Right ventricle myocardium inferior (tissue), 1 donor: ENCODE measurements at regions not wholly inside any gene's neighbourhood (a gene's known extent, or its start where the extent isn't known, plus 50 kb on each side); places are given as distances from the start of the nearest gene placed in this dataset.

ENCODE experiments used
- ATAC-seq: fragments of 200-7000 bp; cut with Tn5 transposase; one replicate; pipeline ENCODE4 v1.9.1; 2020; ENCODE audit warnings: mild to moderate bottlenecking, moderate library complexity
- DNase-seq: peaks from one replicate; pipeline ENCODE4 v3.0.0; 2021; ENCODE audit errors: missing footprints
- intact Hi-C: fragments of 100-400 bp; cut with DNase I; formaldehyde crosslinking; loops from one replicate; pipeline ENCODE4 v1.11.0; 2022
- donor health status: DM: no; HTN: yes; CAD: no; lungs with severe emphysema.

DNA sequence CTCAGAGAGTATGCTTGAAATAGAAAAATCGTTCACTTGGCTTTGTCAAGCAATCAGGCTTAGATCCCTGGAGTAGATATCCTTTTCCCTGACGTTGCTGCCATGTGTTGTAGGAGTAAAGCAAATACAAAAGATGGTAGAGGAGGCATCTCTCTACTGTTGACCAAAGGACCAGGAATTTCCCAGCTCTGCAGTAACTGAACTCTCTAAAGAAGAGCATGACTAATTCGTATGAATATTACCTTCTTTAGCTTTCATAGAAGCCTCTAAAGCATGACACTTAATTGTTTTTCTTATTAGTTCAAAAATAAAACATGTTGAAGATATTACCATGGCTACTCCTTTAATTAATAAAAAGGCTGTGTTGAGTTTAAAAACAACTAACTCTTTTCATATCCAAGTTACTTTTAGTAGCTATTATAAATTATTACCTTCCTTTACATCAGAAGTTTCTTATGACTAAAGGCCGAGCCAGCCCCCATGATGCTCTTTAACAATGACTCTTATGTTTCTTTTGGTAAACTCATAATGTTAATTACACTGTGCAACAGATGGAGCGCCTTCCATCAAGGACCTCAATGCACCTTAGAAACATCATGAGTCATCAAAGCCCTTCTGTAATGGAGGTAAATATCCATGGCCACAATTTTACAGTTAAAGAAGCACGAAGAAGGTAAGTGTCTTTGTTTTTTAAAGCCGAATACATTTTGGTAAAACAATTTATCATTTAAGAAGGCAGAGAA, 352.4 kb downstream of the KLF5 start:
- no peak for ATAC-seq
- intact Hi-C loops = no loop called here
- DNase-seq = no peak

DNA sequence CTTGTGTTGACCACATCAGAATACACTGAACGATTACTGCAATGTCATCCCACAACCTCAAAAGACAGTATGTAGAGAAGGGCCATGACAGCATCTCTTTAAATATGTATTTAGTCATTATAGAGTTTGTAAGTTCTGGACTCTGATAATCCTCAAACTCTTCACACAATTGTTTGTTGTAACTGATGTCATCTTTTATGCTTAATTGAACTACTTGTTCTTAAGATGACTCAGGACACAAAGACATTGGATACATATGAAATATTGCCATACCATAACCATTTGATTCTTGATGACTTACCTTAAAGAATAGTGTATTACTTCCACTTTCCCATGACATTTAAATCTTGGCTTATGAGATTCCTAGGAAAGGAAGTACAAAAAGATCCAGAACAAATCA, 347.6 kb downstream of the KLF5 start:
- intact Hi-C loops = no loop called here
- ATAC-seq = no peak
- DNase-seq = no peak

GRCh38 chr13:73404581-73404980, 345.8 kb downstream of the KLF5 start:
- no peak for ATAC-seq
- intact Hi-C loops = no loop called here
- DNase-seq = no peak

DNA sequence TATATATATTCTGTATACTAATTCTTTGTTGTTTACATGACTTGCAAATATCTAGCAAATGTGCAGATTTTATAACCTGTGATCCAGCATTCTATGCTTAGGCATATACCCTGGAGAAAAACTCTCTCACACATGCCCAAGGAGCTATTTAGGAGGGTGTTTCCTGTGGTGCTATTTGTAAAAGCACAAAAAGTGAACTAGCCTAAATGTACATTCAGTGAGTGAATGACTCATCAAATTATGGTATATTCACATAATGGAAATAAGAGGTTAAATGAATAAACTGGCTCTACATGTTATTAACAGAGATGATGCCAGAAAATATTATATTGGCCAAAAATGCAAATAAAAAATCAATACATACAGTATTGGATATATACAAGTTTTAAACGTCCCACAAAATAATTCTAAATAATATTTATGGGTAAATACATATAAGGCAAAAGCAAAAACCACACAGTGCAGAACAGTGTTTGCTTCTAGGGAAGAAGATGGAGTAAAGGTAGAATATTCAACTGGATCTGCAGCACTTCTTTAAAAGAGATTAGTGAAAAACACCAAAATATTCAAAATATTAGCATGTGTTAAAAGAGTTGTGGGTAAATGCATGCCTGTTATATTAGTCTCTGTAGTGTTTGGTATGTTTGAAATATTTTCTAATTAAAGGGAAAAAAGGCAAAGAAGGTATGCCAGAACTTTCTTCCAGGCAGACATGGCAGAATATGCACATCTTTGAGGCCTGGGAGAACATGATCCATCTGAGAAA, 344.7 kb downstream of the KLF5 start:
- DNase-seq (no peak), ATAC-seq (no peak)

DNA sequence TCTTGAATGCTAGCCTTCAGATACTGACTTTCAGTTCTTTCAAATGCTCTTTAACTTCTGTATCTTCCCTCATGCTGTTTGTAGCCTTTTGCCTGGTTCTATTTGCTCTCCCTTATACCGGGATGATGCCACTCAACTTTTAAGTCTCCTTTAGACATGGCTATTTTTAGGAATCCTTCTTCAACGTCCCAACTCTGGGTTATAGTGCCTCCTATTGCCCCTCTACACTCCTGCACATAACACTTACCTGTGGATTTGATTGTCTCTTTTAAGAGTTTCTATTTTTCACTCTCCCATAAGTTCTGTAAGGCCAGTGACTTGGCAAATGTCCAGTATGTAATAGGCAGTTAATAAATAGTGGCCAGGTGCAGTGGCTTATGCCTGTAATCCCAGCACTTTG, 343.0 kb downstream of the KLF5 start:
- no peak for ATAC-seq
- intact Hi-C loops = no loop called here

More for the DNA sequence above, 344.7 kb downstream of the KLF5 start:
- intact Hi-C loops = no loop called here

DNA sequence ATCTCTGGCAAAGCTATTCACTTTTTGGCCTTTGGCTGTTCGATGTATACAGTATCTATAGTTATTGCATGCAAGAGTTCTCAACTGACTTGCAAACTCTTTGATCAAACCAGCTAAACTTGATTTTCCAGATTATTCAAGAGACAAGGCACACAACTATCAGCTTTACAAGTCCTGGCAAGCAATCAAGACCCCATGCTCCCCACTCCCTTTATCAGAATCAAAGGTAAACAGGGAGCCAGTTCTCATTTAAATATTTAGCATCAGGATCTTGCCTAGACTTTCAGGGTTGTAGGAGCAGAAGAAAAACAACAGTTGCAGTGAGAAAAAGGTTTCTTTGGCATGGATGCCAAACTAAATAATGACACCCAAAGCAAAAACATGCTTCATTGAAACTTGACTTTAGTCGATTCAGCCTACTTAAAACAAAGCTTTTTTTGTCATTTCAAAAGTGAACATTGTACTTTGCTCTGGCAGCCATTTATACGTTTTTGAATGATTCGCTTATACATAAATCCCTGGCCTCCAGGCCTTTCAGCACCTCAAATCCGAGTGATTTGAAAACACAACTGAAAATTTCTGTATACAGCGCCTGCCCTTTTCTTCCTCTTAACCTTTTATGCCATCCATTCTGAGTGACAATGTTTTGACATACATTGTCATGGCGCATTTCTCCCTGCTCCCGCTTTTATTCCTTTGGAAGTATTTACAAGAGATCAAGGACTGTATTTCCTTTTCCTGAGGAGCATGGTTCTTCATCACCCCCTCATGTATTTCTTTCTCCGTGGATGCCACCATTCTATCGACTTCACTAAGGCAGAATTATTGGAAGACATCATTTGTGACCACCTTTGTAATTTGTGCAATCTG, 340.8 kb downstream of the KLF5 start:
- ATAC-seq = no peak
- no peak for DNase-seq
- intact Hi-C loops = no loop called here

More for the DNA sequence above, 343.0 kb downstream of the KLF5 start:
- no peak for DNase-seq

DNA sequence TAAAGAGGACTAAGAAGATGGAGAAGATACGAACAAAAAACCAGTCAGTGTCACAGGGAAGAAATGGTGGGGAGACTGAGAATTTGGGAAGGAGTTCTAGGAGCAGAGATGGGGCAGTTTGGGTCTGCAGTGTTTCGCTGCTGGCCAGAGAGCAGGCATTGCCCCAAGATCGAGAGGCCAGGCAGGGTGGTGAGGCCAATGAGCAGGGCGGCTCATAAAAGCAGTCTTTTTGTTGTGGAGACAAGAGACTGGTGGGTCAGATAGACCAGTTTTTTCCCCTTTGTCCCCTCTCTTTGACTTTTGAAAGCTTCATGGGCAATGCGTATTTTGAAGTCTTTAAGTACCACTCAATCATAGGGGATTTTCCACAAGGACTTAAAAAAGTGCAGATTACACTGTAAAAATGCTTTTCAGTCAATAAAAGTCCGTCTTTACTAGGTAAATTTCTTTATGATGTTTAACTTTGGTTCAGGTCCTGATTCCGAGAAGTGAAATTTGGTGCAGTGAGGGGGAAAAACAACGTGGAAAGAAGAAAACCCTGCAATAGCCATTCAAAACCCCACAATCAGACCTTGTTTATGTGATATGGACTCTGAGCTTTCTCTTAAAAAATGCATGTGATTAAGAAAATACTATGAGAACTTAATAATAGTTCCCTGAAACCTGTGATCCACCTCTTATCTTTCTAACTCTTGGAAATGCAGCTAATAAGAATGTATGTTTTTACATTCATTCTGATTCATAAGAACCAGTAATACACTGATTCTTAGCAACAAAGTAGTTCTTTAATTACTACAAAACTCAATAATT, 338.9 kb downstream of the KLF5 start:
- ATAC-seq = no peak
- intact Hi-C loops = no loop called here

DNA sequence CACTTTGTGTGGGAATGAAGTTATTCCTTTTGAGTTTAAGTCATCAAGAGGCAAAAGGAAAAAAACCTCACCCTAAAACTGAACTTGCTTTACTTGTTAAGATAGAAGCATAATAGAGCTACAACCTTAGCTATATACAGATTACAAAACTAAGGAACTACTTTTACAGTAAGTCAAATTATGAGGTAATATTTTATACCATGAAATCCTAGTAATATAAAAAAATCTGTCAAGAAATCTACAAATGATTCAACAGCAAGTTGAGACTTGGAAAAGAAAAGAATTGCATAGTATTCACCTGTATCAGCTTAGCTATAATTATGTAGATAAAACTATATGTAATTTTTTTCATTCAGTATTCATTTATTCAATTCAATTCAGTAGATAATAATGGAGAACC, 335.3 kb downstream of the KLF5 start:
- no peak for ATAC-seq
- no peak for DNase-seq
- intact Hi-C loops = no loop called here

More for the DNA sequence above, 338.9 kb downstream of the KLF5 start:
- DNase-seq = no peak

- no peak for DNase-seq
- intact Hi-C loops = no loop called here
- no peak for ATAC-seq
Measured at GRCh38 chr13:73390100-73390499, 331.3 kb downstream of the KLF5 start.

GRCh38 chr13:73388586-73388985, 329.8 kb downstream of the KLF5 start:
- intact Hi-C loops = no loop called here
- no peak for ATAC-seq
- DNase-seq = no peak

- ATAC-seq = no peak
- peak; percentile 45 for DNase-seq
- intact Hi-C loops = no loop called here
Measured at GRCh38 chr13:73387318-73387717, 328.5 kb downstream of the KLF5 start.

GRCh38 chr13:73385848-73386247, 327.0 kb downstream of the KLF5 start:
- DNase-seq = no peak
- intact Hi-C loops = no loop called here
- no peak for ATAC-seq

- intact Hi-C loops = no loop called here
- DNase-seq = no peak
- ATAC-seq = no peak
Measured at GRCh38 chr13:73372666-73373627, 314.1 kb downstream of the KLF5 start.

DNA sequence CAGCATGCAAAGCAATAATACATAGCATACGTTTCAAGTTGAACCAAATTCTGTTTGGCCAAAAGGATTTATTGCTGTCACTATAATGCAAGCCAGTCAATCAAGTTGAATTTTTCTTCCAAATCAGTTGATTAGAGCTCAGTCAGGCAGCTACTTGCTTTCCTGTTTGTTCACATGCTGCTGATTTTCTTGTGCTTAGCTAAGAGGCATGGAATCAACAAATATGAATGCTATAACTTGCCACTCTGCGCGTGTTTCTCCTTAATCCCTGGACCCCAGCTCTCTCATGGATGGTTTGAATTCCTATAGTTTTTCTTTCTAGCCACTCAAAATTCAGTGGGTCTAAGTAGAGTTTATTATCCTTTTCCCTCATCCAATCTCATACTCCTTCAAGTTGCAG, 311.3 kb downstream of the KLF5 start:
- no peak for DNase-seq
- intact Hi-C loops = no loop called here
- no peak for ATAC-seq

- DNase-seq = no peak
- intact Hi-C loops = no loop called here
Measured at GRCh38 chr13:73369095-73369494, 310.3 kb downstream of the KLF5 start.

DNA sequence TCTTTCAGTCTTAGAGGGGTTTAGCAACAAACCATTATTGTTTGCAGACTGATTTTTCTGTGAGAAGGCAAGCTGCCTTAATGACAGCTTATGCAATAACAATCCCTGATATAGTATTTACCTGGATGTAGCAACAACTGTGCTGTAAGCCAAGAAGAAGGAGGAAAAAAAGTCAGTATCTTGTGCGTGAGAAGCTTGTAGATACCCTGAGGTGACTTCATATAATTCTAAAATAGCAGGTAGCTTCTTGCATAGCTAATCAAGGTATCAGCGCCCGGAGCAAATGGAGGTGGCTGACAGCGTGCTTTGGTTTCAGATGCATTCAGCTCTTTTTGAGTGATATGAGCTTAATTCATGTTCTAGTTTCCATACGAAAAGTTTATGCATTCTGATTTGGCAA, 309.8 kb downstream of the KLF5 start:
- intact Hi-C loops = no loop called here
- no peak for DNase-seq
- no peak for ATAC-seq

More at GRCh38 chr13:73369095-73369494, 310.3 kb downstream of the KLF5 start:
- no peak for ATAC-seq

DNA sequence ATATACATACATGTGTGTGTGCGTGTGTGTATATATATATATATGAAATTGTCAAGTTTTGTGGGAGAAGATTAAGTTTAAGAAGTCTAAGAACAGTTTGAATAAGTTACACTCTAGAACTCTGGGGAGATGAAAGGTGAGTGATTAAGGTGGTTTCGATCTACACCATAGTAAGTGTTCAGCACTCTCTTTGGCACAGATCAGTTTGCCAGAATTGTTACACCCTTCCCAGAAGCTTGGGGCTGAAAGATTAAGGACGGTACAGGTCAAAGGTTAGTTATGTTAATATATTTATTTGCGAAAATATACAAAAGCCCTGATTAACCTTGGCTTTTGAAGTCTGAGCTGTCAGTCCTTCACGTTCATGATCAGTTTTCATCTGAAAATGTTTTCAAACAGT, 309.1 kb downstream of the KLF5 start:
- no peak for DNase-seq
- intact Hi-C loops = no loop called here

DNA sequence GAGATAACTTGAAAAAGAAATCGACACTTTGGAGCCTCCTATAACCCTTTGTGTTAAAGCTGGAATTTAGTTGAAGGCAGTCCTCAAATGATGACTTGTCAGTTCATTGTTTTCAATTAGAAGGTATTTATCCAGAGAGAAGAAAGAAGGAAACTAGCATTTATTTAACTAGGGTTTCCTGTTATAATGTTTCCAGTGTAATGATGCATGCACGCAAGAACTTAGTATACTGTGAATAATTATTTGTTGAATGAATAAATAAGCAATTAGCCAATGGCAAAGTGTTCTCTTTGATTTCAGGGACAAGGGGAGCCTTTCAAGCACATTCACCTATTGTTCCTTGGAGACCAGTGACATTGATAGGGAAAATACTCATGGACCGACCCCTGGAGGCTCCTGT, 307.4 kb downstream of the KLF5 start:
- no peak for ATAC-seq
- intact Hi-C loops = no loop called here
- DNase-seq = no peak

More for the DNA sequence above, 309.1 kb downstream of the KLF5 start:
- ATAC-seq = no peak
